ENCODE measurements at regions not wholly inside any gene's neighbourhood (a gene's known extent, or its start where the extent isn't known, plus 50 kb on each side); places are given as distances from the start of the nearest gene placed in this dataset.

DNA sequence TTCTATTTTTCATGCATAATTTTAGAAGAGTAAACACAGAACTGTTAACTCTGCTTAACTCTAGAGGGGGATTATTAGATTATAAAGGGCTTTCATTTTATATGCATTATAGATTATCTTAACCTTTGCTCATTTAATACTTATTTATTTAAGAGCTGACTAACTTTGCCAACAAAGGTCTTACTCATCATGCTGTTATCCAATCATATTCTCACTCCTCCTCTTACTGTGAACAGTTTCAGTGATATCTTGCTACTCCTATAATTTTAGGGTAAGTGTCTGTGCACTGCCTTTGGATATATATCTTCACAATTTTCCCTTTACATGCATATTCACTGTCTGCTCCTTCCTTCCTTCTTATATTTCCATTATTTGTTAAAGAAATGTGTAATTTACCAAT lies 1814.9 kb downstream of the STIM2 start:
- TF ChIP-seq POLR2A (IDR thresholded peaks at IDR 0.05): no peak
- TF ChIP-seq EP300 (IDR thresholded peaks at IDR 0.05): no peak

All from tibial nerve (tissue), 3 donors.